HG03520 (cell line): ENCODE measurements at regions not wholly inside any gene's neighbourhood (a gene's known extent, or its start where the extent isn't known, plus 50 kb on each side); places are given as distances from the start of the nearest gene placed in this dataset.
"Not testable (repeated sequence)": the region's sequence is repeated elsewhere in the genome, so short reads cannot be mapped to it uniquely, and the experiment has no call there.

Experiments used
- ATAC-seq: cut with Tn5 transposase; IDR thresholded peaks from one replicate; pipeline ENCODE4 v1.9.1; 2021; ENCODE audit warnings: mild to moderate bottlenecking, moderate library complexity; ENCODE audit not compliant: unreplicated experiment

GRCh38 chr6:74255007-74255406, 559.0 kb downstream of the CD109 start:
- not testable (repeated sequence) for ATAC-seq

- ATAC-seq, result not testable (repeated sequence)
Measured at GRCh38 chr6:74254147-74254546, 558.1 kb downstream of the CD109 start.

GRCh38 chr6:74253261-74253660, 557.3 kb downstream of the CD109 start:
- ATAC-seq, result no peak

GRCh38 chr6:74250161-74250818, 554.3 kb downstream of the CD109 start:
- no peak for ATAC-seq

- peak; percentile 75 for ATAC-seq
Measured at GRCh38 chr6:74249658-74250057, 553.7 kb downstream of the CD109 start.

- no peak for ATAC-seq
Measured at GRCh38 chr6:74248966-74249365, 553.0 kb downstream of the CD109 start.

- ATAC-seq, result no peak
Measured at GRCh38 chr6:74222768-74223333, 526.8 kb downstream of the CD109 start.

- no peak for ATAC-seq
Measured at GRCh38 chr6:74213995-74214394, 518.0 kb downstream of the CD109 start.

- no peak for ATAC-seq
Measured at GRCh38 chr6:74208239-74208638, 512.2 kb downstream of the CD109 start.

- no peak for ATAC-seq
Measured at GRCh38 chr6:74199215-74199915, 503.4 kb downstream of the CD109 start.

GRCh38 chr6:74197310-74197709, 501.3 kb downstream of the CD109 start:
- ATAC-seq, result no peak

GRCh38 chr6:74187811-74188210, 491.8 kb downstream of the CD109 start:
- no peak for ATAC-seq

GRCh38 chr6:74182992-74183391, 487.0 kb downstream of the CD109 start:
- ATAC-seq, result no peak

GRCh38 chr6:74181471-74181870, 485.5 kb downstream of the CD109 start:
- ATAC-seq, result no peak

- no peak for ATAC-seq
Measured at GRCh38 chr6:74177506-74177905, 481.5 kb downstream of the CD109 start.

GRCh38 chr6:74170550-74170949, 474.5 kb downstream of the CD109 start:
- ATAC-seq, result not testable (repeated sequence)

- no peak for ATAC-seq
Measured at GRCh38 chr6:74170118-74170517, 474.1 kb downstream of the CD109 start.

GRCh38 chr6:74167976-74168375, 472.0 kb downstream of the CD109 start:
- no peak for ATAC-seq

- no peak for ATAC-seq
Measured at GRCh38 chr6:74167511-74167910, 471.5 kb downstream of the CD109 start.

- no peak for ATAC-seq
Measured at GRCh38 chr6:74166849-74167248, 470.8 kb downstream of the CD109 start.

- no peak for ATAC-seq
Measured at GRCh38 chr6:74161380-74161779, 465.4 kb downstream of the CD109 start.

GRCh38 chr6:74152096-74152675, 456.2 kb downstream of the CD109 start:
- no peak for ATAC-seq
